ENCODE measurements at regions not wholly inside any gene's neighbourhood (a gene's known extent, or its start where the extent isn't known, plus 50 kb on each side); places are given as distances from the start of the nearest gene placed in this dataset.

GRCh38 chr6:48249071-48249470, 138.1 kb upstream of the PTCHD4 start:
- no peak for TF ChIP-seq CTCF (IDR thresholded peaks at IDR 0.05)
- TF ChIP-seq POLR2AphosphoS5 (IDR thresholded peaks at IDR 0.05) = no peak
- no peak for TF ChIP-seq POLR2A (IDR thresholded peaks at IDR 0.05)

Data from prostate gland (tissue), 2 donors.